ENCODE measurements at regions not wholly inside any gene's neighbourhood (a gene's known extent, or its start where the extent isn't known, plus 50 kb on each side); places are given as distances from the start of the nearest gene placed in this dataset.

- no peak for DNase-seq
These were observed 162.1 kb downstream of the ARL4C start for GRCh38 chr2:234334756-234335155.

- no peak for DNase-seq
These were observed 162.7 kb downstream of the ARL4C start for GRCh38 chr2:234334151-234334550.

GRCh38 chr2:234333168-234334130 lies 163.4 kb downstream of the ARL4C start:
- no peak for DNase-seq

GRCh38 chr2:234331966-234332365 lies 164.9 kb downstream of the ARL4C start:
- DNase-seq, result no peak

GRCh38 chr2:234331566-234331965 lies 165.3 kb downstream of the ARL4C start:
- no peak for DNase-seq

GRCh38 chr2:234330902-234331301 lies 166.0 kb downstream of the ARL4C start:
- no peak for DNase-seq

GRCh38 chr2:234329202-234329960 lies 167.5 kb downstream of the ARL4C start:
- DNase-seq, result no peak

GRCh38 chr2:234328444-234328990 lies 168.4 kb downstream of the ARL4C start:
- DNase-seq, result no peak

GRCh38 chr2:234326694-234327093 lies 170.2 kb downstream of the ARL4C start:
- no peak for DNase-seq

GRCh38 chr2:234324116-234324515 lies 172.8 kb downstream of the ARL4C start:
- DNase-seq, result no peak

GRCh38 chr2:234322766-234323465 lies 174.0 kb downstream of the ARL4C start:
- DNase-seq, result no peak

GRCh38 chr2:234320066-234320465 lies 176.8 kb downstream of the ARL4C start:
- DNase-seq, result no peak

- DNase-seq, result no peak
These were observed 178.5 kb downstream of the ARL4C start for GRCh38 chr2:234318361-234318760.

GRCh38 chr2:234313558-234313957 lies 183.3 kb downstream of the ARL4C start:
- DNase-seq, result no peak

- no peak for DNase-seq
These were observed 186.7 kb downstream of the ARL4C start for GRCh38 chr2:234310166-234310565.

GRCh38 chr2:234309431-234309830 lies 187.4 kb downstream of the ARL4C start:
- DNase-seq, result no peak

GRCh38 chr2:234308813-234309195 lies 188.1 kb downstream of the ARL4C start:
- DNase-seq, result no peak

GRCh38 chr2:234308073-234308812 lies 188.6 kb downstream of the ARL4C start:
- no peak for DNase-seq

GRCh38 chr2:234307322-234307961 lies 189.4 kb downstream of the ARL4C start:
- no peak for DNase-seq

GRCh38 chr2:234306426-234307173 lies 190.3 kb downstream of the ARL4C start:
- no peak for DNase-seq

GRCh38 chr2:234305846-234306245 lies 191.0 kb downstream of the ARL4C start:
- no peak for DNase-seq

Data from NCI-H2171 (cell line).